Fibroblast of villous mesenchyme (primary cell): ENCODE measurements at regions not wholly inside any gene's neighbourhood (a gene's known extent, or its start where the extent isn't known, plus 50 kb on each side); places are given as distances from the start of the nearest gene placed in this dataset.

ENCODE experiments used
- DNase-seq: peaks from one replicate; pipeline ENCODE4 v3.0.0-alpha.2; 2010; ENCODE audit warnings: low read depth
- H3K4me3 ChIP-seq: 2 replicates; pipeline ENCODE4 v1.5.1; 2011; ENCODE audit warnings: low read depth, mild to moderate bottlenecking, low read length
- CTCF ChIP-seq: IDR thresholded peaks from 2 replicates; pipeline ENCODE4 v1.5.1; 2012; ENCODE audit warnings: low read depth, mild to moderate bottlenecking, low read length; ENCODE audit not compliant: insufficient read depth

GRCh38 chr14:34020014-34020413, 69.1 kb upstream of the EGLN3 start:
- no peak overlapping the region for H3K4me3 ChIP-seq
- DNase-seq: no peak
- TF ChIP-seq CTCF: no peak

GRCh38 chr14:34018564-34019244, 67.8 kb upstream of the EGLN3 start:
- no peak overlapping the region for H3K4me3 ChIP-seq
- no peak for DNase-seq
- TF ChIP-seq CTCF: no peak

GRCh38 chr14:34018125-34018524, 67.3 kb upstream of the EGLN3 start:
- TF ChIP-seq CTCF: no peak
- DNase-seq: no peak
- no peak overlapping the region for H3K4me3 ChIP-seq

GRCh38 chr14:34015383-34015782, 64.5 kb upstream of the EGLN3 start:
- no peak overlapping the region for H3K4me3 ChIP-seq
- no peak for DNase-seq
- no peak for TF ChIP-seq CTCF

- TF ChIP-seq CTCF: no peak
- H3K4me3 ChIP-seq: no peak overlapping the region
- DNase-seq: no peak
Measured at GRCh38 chr14:34014936-34015335, 64.1 kb upstream of the EGLN3 start.

- DNase-seq: no peak
- no peak for TF ChIP-seq CTCF
- no peak overlapping the region for H3K4me3 ChIP-seq
Measured at GRCh38 chr14:34013721-34014060, 62.8 kb upstream of the EGLN3 start.
